Sigmoid colon (tissue), 4 donors: ENCODE measurements at regions not wholly inside any gene's neighbourhood (a gene's known extent, or its start where the extent isn't known, plus 50 kb on each side); places are given as distances from the start of the nearest gene placed in this dataset.

Experiments used
- CTCF ChIP-seq, 4 experiments: fragments of 450-650 bp in 3 of 4; fragments of 200-600 bp in 1 of 4; IDR thresholded peaks; one replicate each; pipeline ENCODE4 v1.5.1; 2016 to 2019; ENCODE audit warnings: antibody characterized with exemption in 4 of 4, mild to moderate bottlenecking in 3 of 4, moderate library complexity in 2 of 4
- EP300 ChIP-seq, 4 donors: sonication (generic); formaldehyde crosslinking; IDR thresholded peaks; one replicate each; pipeline ENCODE4 v1.6.1; 2017; ENCODE audit warnings: antibody characterized with exemption in 4 of 4
- POLR2A ChIP-seq, 2 donors: fragments of 450-650 bp; IDR thresholded peaks; one replicate each; pipeline ENCODE4 v1.6.1; 2016; ENCODE audit warnings: antibody characterized with exemption in 2 of 2, mild to moderate bottlenecking in 2 of 2, moderate library complexity in 2 of 2

- TF ChIP-seq POLR2A (IDR thresholded peaks at IDR 0.05) (no peak), CTCF (IDR thresholded peaks at IDR 0.05) (no peak), EP300 (IDR thresholded peaks at IDR 0.05) (no peak)
These were observed 64.6 kb downstream of the GOLGA6L7 start for GRCh38 chr15:28783873-28784272.
